HepG2 (cell line): ENCODE measurements at regions not wholly inside any gene's neighbourhood (a gene's known extent, or its start where the extent isn't known, plus 50 kb on each side); places are given as distances from the start of the nearest gene placed in this dataset.

Experiments
- ATAC-seq: fragments of 200-7000 bp; cut with Tn5 transposase; 3 replicates; pipeline ENCODE4 v1.9.1; 2020; ENCODE audit warnings: mild to moderate bottlenecking, moderate library complexity
- BruUV-seq: library from RNA; stranded (reverse); fragments of 400-500 nt; replicated peaks from 2 replicates; lab custom pipeline; 2021; lab: Mats Ljungman, UMichigan
- CTCF ChIA-PET: fragments of 300-600 bp; formaldehyde crosslinking; extraction: SDS; loops from one replicate; lab custom pipeline; 2021; ENCODE audit warnings: low total read pairs, inconsistent platforms, low intra/inter-chr PET ratio; lab: Yijun Ruan, JAX
- POLR2A ChIA-PET: fragments of 350-600 bp; sonication (Branson Sonifier 250); formaldehyde crosslinking; loops from one replicate; lab custom pipeline; 2020; ENCODE audit warnings: antibody characterized with exemption, inconsistent platforms; lab: Yijun Ruan, JAX
- DNase-seq: peaks from one replicate; pipeline ENCODE4 v3.0.0-alpha.2; 2015; ENCODE audit warnings: low spot score
- FAIRE-seq: peaks from 3 replicates; lab custom pipeline; 2011; peaks lifted over from hg19 to GRCh38; lab: Jason Lieb, UNC
- H2AFZ ChIP-seq: one replicate; pipeline ENCODE4 v1.6.1; 2011; ENCODE audit warnings: low read length, inconsistent platforms
- H3K27ac ChIP-seq: fragments of 300-600 bp; 3 replicates; pipeline ENCODE4 v1.8.0; 2011; ENCODE audit warnings: mixed run types, mild to moderate bottlenecking, mixed read lengths, low read length, inconsistent platforms; ENCODE audit not compliant: insufficient read depth; ENCODE audit errors: extremely low read length
- H3K27me3 ChIP-seq, 2 experiments: fragments of 200-600 bp in 1 of 2; 2 replicates in 1 of 2; 3 replicates in 1 of 2; pipeline versions ENCODE4 v1.6.0 to v1.8.0; 2011; ENCODE audit warnings: low read length in 2 of 2, mild to moderate bottlenecking in 2 of 2, moderate library complexity in 2 of 2, inconsistent platforms in 1 of 2; ENCODE audit not compliant: insufficient read depth in 2 of 2, control insufficient read depth in 1 of 2
- H3K36me3 ChIP-seq, 2 experiments: fragments of 200-600 bp in 1 of 2; replicated peaks in 1 of 2; 2 replicates in 1 of 2; 3 replicates in 1 of 2; pipeline versions ENCODE4 v1.5.1 to v1.8.0; 2011; ENCODE audit warnings: low read length in 2 of 2, inconsistent platforms in 1 of 2; ENCODE audit not compliant: insufficient read depth in 2 of 2, control insufficient read depth in 1 of 2
- H3K4me1 ChIP-seq: 2 replicates; pipeline ENCODE4 v1.5.1; 2012; ENCODE audit warnings: low read length, inconsistent platforms; ENCODE audit not compliant: insufficient read depth
- H3K4me2 ChIP-seq: 2 replicates; pipeline ENCODE4 v1.6.0; 2011; ENCODE audit warnings: low read depth, low read length, inconsistent platforms
- H3K4me3 ChIP-seq, 3 experiments: fragments of 200-600 bp in 1 of 3; sonication (generic), shearing (Covaris generic) in 1 of 3; replicated peaks in 1 of 3; 2 replicates each; pipeline ENCODE4 v1.5.1; 2011 to 2016; ENCODE audit warnings: low read length in 3 of 3, inconsistent platforms in 2 of 3, low read depth in 2 of 3, mild to moderate bottlenecking in 2 of 3, control low read depth in 1 of 3, mixed read lengths in 1 of 3; ENCODE audit not compliant: insufficient read depth in 1 of 3
- H3K79me2 ChIP-seq: one replicate; pipeline ENCODE4 v1.6.1; 2011; ENCODE audit warnings: low read length, inconsistent platforms; ENCODE audit not compliant: insufficient read depth
- H3K9ac ChIP-seq: 2 replicates; pipeline ENCODE4 v1.6.0; 2011; ENCODE audit warnings: mild to moderate bottlenecking, low read depth, low read length, inconsistent platforms; ENCODE audit not compliant: insufficient read depth
- H3K9me3 ChIP-seq: 2 replicates; pipeline ENCODE4 v1.5.1; 2012; ENCODE audit warnings: mild to moderate bottlenecking, low read length
- H4K20me1 ChIP-seq: 2 replicates; pipeline ENCODE4 v1.6.0; 2011; ENCODE audit warnings: inconsistent platforms, mild to moderate bottlenecking, low read length, moderate library complexity; ENCODE audit not compliant: insufficient read depth
- CCDC6 ChIP-seq: sonication (generic); formaldehyde crosslinking; IDR thresholded peaks from 2 replicates; pipeline ENCODE4 v1.8.1; 2022; ENCODE audit warnings: mild to moderate bottlenecking, missing genetic modification reagents, moderate library complexity
- HBP1 ChIP-seq: IDR thresholded peaks from 2 replicates; pipeline ENCODE4 v1.6.1; 2016; ENCODE audit warnings: low read depth, control low read depth
- RFXAP ChIP-seq: sonication (generic); formaldehyde crosslinking; IDR thresholded peaks from 2 replicates; pipeline ENCODE4 v1.4.0; 2020; ENCODE audit warnings: missing genetic modification reagents, borderline replicate concordance
- ZNF577 ChIP-seq: sonication (generic); formaldehyde crosslinking; IDR thresholded peaks from 2 replicates; pipeline ENCODE4 v1.4.0; 2020; ENCODE audit warnings: mild to moderate bottlenecking, low read depth, missing genetic modification reagents, borderline replicate concordance
- WGBS: methylation state at CpG from one replicate; pipeline ENCODE4 v1.1.6; 2017; ENCODE audit warnings: low lambda C conversion rate; 5-methylcytosine and 5-hydroxymethylcytosine counted together
- in situ Hi-C: cut with HindIII; loops from 2 replicates; pipeline ENCODE4 v1.10.0; 2017; ENCODE audit warnings: low pct_unique_long_range_greater_than_20kb; ENCODE audit not compliant: extremely low pct_ligation_motif_present
- intact Hi-C: fragments of 100-400 bp; cut with micrococcal nuclease; formaldehyde crosslinking; loops from one replicate; pipeline ENCODE4 v1.10.0; 2022; ENCODE audit not compliant: unreplicated experiment
- TF ChIP-seq, protein P1 (sequence below): sonication (generic); formaldehyde crosslinking; IDR thresholded peaks from 2 replicates; pipeline ENCODE4 v1.9.0; 2022; ENCODE audit warnings: low read depth, missing genetic modification reagents

- H3K27ac ChIP-seq = no peak overlapping the region
- no peak for FAIRE-seq
- no peak for ATAC-seq
- no peaks in the 10 kb centered on the region for H3K4me1 ChIP-seq
- in situ Hi-C loops = loop anchor here (25.0 kb wide), 1 partner anchor 899 kb away; no protein-coding TSS in a partner anchor
- ChIA-PET CTCF (no interaction called here), POLR2A (no interaction called here)
- no peak for TF ChIP-seq RFXAP (CRISPR knock-in tag)
- TF ChIP-seq HBP1 = no peak
- TF ChIP-seq, protein P1, sequence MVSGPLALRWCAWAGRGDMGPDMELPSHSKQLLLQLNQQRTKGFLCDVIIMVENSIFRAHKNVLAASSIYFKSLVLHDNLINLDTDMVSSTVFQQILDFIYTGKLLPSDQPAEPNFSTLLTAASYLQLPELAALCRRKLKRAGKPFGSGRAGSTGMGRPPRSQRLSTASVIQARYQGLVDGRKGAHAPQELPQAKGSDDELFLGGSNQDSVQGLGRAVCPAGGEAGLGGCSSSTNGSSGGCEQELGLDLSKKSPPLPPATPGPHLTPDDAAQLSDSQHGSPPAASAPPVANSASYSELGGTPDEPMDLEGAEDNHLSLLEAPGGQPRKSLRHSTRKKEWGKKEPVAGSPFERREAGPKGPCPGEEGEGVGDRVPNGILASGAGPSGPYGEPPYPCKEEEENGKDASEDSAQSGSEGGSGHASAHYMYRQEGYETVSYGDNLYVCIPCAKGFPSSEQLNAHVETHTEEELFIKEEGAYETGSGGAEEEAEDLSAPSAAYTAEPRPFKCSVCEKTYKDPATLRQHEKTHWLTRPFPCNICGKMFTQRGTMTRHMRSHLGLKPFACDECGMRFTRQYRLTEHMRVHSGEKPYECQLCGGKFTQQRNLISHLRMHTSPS (CRISPR knock-in tag) = no peak
- TF ChIP-seq CCDC6 = no peak
- no peak for TF ChIP-seq ZNF577
- no TSS peak for BruUV-seq
- H3K27me3 ChIP-seq = no peaks in the 10 kb centered on the region
- no peaks in the 10 kb centered on the region for H3K9me3 ChIP-seq
- no peak overlapping the region for H3K4me3 ChIP-seq
- H3K79me2 ChIP-seq = no peaks in the 10 kb centered on the region
- no peaks in the 10 kb centered on the region for H4K20me1 ChIP-seq
- WGBS = 12% methylated on average over 3 of the region's 3 CpGs
- no peak overlapping the region for H3K4me2 ChIP-seq
- H2AFZ ChIP-seq = no peak overlapping the region
- no peak for DNase-seq
- intact Hi-C loops = loop anchor here (10.0 kb wide), 1 partner anchor 607 kb away; no protein-coding TSS in a partner anchor
- no peak overlapping the region for H3K9ac ChIP-seq
- no peaks in the 10 kb centered on the region for H3K36me3 ChIP-seq
Observed at GRCh38 chr4:124337874-124338273, 374.7 kb downstream of the ANKRD50 start.
